Fibroblast of villous mesenchyme (primary cell): ENCODE measurements at regions not wholly inside any gene's neighbourhood (a gene's known extent, or its start where the extent isn't known, plus 50 kb on each side); places are given as distances from the start of the nearest gene placed in this dataset.

Source experiments
- DNase-seq: peaks from one replicate; pipeline ENCODE4 v3.0.0-alpha.2; 2010; ENCODE audit warnings: low read depth
- H3K4me3 ChIP-seq: 2 replicates; pipeline ENCODE4 v1.5.1; 2011; ENCODE audit warnings: low read depth, mild to moderate bottlenecking, low read length
- TF ChIP-seq, protein P1 (sequence below): IDR thresholded peaks from 2 replicates; pipeline ENCODE4 v1.5.1; 2012; ENCODE audit warnings: low read depth, mild to moderate bottlenecking, low read length; ENCODE audit not compliant: insufficient read depth

GRCh38 chr13:106173346-106173745 lies 362.1 kb downstream of the EFNB2 start:
- TF ChIP-seq, protein P1, sequence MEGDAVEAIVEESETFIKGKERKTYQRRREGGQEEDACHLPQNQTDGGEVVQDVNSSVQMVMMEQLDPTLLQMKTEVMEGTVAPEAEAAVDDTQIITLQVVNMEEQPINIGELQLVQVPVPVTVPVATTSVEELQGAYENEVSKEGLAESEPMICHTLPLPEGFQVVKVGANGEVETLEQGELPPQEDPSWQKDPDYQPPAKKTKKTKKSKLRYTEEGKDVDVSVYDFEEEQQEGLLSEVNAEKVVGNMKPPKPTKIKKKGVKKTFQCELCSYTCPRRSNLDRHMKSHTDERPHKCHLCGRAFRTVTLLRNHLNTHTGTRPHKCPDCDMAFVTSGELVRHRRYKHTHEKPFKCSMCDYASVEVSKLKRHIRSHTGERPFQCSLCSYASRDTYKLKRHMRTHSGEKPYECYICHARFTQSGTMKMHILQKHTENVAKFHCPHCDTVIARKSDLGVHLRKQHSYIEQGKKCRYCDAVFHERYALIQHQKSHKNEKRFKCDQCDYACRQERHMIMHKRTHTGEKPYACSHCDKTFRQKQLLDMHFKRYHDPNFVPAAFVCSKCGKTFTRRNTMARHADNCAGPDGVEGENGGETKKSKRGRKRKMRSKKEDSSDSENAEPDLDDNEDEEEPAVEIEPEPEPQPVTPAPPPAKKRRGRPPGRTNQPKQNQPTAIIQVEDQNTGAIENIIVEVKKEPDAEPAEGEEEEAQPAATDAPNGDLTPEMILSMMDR: no peak
- H3K4me3 ChIP-seq: no peak overlapping the region
- DNase-seq: no peak

- H3K4me3 ChIP-seq: no peak overlapping the region
- TF ChIP-seq, protein P1: no peak
- DNase-seq: peak; percentile 75
Observed at GRCh38 chr13:106172176-106172905, 363.1 kb downstream of the EFNB2 start.

DNA sequence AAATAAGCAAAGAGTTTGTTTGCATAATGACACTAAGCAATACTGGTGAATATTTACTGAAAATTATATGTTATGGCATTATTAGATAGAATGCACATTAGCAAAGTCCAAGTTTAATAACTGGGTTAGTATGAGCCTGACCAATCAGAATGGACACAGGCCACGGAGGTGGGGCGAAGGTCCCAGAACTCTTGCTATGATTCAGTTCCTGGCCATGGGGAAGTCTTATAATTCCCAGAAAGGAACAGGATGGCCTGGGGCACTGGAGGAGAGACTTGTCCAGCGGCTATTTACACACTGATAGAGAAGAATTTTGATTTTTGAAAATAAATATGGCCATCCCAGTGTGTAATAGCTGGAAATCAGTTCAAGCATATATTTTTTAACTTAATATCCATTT lies 372.0 kb downstream of the EFNB2 start:
- TF ChIP-seq, protein P1: no peak
- DNase-seq: no peak
- H3K4me3 ChIP-seq: no peak overlapping the region

GRCh38 chr13:106161146-106161545 lies 374.3 kb downstream of the EFNB2 start:
- no peak overlapping the region for H3K4me3 ChIP-seq
- DNase-seq: no peak
- TF ChIP-seq, protein P1: no peak

DNA sequence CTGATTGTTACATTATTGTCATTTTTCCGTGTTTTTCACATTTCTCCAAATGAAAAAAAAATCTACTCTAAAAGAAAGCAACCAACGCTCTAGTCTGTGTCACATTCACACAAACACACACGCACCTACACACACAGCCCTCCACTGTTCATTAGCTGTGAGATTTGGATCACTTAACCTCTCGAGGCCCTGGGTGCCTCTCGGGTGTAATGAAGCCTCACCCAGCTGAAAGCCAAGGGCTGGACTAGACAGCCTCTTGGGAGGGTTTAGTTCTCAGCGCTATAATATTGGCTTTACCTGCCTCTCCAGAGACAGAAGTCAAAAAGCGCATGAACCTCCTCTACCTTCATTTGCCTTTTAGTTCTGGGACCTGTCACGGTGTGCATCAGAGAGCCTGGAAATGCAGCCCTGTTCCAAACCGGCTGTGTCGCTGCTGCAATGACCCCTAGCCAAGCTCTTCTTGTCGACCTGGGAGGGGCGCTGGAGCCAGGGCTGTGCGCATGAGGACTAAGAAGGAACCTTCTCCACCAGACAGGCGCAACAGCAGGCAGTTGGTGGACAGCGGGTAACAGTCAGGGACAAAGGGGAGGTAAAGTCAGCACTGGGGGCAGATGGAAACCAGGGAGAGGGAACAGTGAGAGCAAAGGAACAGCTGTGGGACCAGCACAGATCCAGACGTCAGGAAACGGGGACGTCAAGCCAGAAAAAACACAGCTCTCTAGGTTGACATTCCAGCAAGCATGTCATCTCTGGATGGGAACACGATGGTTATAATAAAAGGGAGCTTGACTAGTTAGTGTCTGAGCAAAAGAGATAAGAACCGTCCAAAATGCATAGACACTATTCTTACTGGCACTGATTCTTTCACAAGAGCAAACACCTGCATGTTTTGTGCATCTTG lies 375.9 kb downstream of the EFNB2 start:
- DNase-seq: no peak
- TF ChIP-seq, protein P1: no peak

DNA sequence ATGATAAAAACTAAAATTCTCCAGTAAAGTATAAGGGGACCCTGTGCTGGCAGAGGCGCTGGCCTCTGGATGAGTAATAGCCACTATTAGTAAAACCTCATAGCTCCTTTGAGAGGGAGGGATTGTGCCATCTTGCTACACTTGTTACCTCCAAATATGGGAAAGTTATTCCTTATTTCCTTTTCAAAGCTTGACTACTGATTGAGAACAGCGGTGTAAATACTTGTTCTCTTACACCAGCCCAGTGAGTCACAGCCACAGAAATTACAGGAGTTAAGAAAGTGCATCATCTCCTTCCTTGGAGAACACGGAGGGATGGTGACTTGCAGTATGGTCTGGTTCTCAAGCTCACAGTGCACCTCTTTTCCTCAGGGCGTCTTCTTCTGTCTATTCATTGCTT lies 379.0 kb downstream of the EFNB2 start:
- no peak overlapping the region for H3K4me3 ChIP-seq
- DNase-seq: peak; percentile 96
- TF ChIP-seq, protein P1: no peak

More for the DNA sequence above, 375.9 kb downstream of the EFNB2 start:
- H3K4me3 ChIP-seq: no peak overlapping the region
